Natural killer cell (primary cell): ENCODE measurements at regions not wholly inside any gene's neighbourhood (a gene's known extent, or its start where the extent isn't known, plus 50 kb on each side); places are given as distances from the start of the nearest gene placed in this dataset.

Source experiments
- ATAC-seq, 3 donors: fragments of 150-1000 bp in 2 of 3; fragments of 200-7000 bp in 1 of 3; cut with Tn5 transposase; 1 replicate in 1 of 3; 2 replicates in 2 of 3; pipeline ENCODE4 v1.10.0; 2021; ENCODE audit warnings: mild to moderate bottlenecking in 2 of 3, moderate library complexity in 2 of 3
- DNase-seq, 2 donors: peaks; one replicate each; pipeline versions ENCODE4 v3.0.0 to v3.0.0-alpha.2; 2013 to 2021; ENCODE audit warnings: mixed read lengths in 1 of 2
- H3K27ac ChIP-seq: one replicate; pipeline ENCODE4 v1.5.1; 2013; ENCODE audit warnings: mild to moderate bottlenecking, low read length
- H3K27me3 ChIP-seq: one replicate; pipeline ENCODE4 v1.6.1; 2013; ENCODE audit warnings: low read length; ENCODE audit not compliant: control insufficient read depth, insufficient read depth
- H3K36me3 ChIP-seq: one replicate; pipeline ENCODE4 v1.6.1; 2013; ENCODE audit warnings: low read length; ENCODE audit not compliant: control insufficient read depth, insufficient read depth
- H3K4me1 ChIP-seq: one replicate; pipeline ENCODE4 v1.6.1; 2013; ENCODE audit warnings: low read length; ENCODE audit not compliant: control insufficient read depth, insufficient read depth
- H3K4me3 ChIP-seq: one replicate; pipeline ENCODE4 v1.5.1; 2013; ENCODE audit warnings: low read length
- H3K9me3 ChIP-seq: one replicate; pipeline ENCODE4 v1.6.1; 2013; ENCODE audit warnings: low read length; ENCODE audit not compliant: control insufficient read depth, insufficient read depth
- H3K27ac Mint-ChIP-seq, 2 donors: one replicate each; pipeline ENCODE4 v1.8.0; 2022; ENCODE audit warnings: mild to moderate bottlenecking in 2 of 2, mixed read lengths in 2 of 2, moderate library complexity in 1 of 2
- H3K27me3 Mint-ChIP-seq, 2 donors: one replicate each; pipeline ENCODE4 v1.8.0; 2022; ENCODE audit warnings: low read depth in 2 of 2, mixed read lengths in 2 of 2
- H3K36me3 Mint-ChIP-seq: one replicate; pipeline ENCODE4 v1.8.0; 2022; ENCODE audit warnings: mixed read lengths
- H3K4me1 Mint-ChIP-seq, 2 donors: one replicate each; pipeline ENCODE4 v1.8.0; 2022; ENCODE audit warnings: mixed read lengths in 2 of 2
- H3K4me3 Mint-ChIP-seq: one replicate; pipeline ENCODE4 v1.8.0; 2022; ENCODE audit warnings: mild to moderate bottlenecking, moderate library complexity, mixed read lengths
- H3K9me3 Mint-ChIP-seq, 2 donors: one replicate each; pipeline ENCODE4 v1.8.0; 2022; ENCODE audit warnings: mixed read lengths in 2 of 2
- WGBS: methylation state at CpG from one replicate; pipeline ENCODE4 v1.1.7; 2013; ENCODE audit warnings: missing lambda C conversion rate; ENCODE audit not compliant: insufficient coverage; 5-methylcytosine and 5-hydroxymethylcytosine counted together
- intact Hi-C: fragments of 100-400 bp; cut with micrococcal nuclease; formaldehyde crosslinking; loops from one replicate; pipeline ENCODE4 v1.14.2; 2022
- TF ChIP-seq, protein P1 (sequence below): fragments of 200-600 bp; IDR thresholded peaks from one replicate; pipeline ENCODE4 v1.8.0; 2022; ENCODE audit warnings: antibody characterized with exemption

GRCh38 chr6:141103246-141103645, 1029.5 kb upstream of the GJE1 start:
- Histone ChIP-seq H3K27ac (no peak overlapping the region), H3K36me3 (no peaks in the 10 kb centered on the region), H3K27me3 (no peaks in the 10 kb centered on the region), H3K4me3 (no peak overlapping the region), H3K9me3 (no peaks in the 10 kb centered on the region), H3K4me1 (no peaks in the 10 kb centered on the region)
- H3K4me3 Mint-ChIP-seq: no peak overlapping the region
- DNase-seq (no peak), ATAC-seq (no peak)
- H3K9me3 Mint-ChIP-seq: peaks cover 0 to 5% of the 10 kb centered on the region in 2 donors
- TF ChIP-seq, protein P1, sequence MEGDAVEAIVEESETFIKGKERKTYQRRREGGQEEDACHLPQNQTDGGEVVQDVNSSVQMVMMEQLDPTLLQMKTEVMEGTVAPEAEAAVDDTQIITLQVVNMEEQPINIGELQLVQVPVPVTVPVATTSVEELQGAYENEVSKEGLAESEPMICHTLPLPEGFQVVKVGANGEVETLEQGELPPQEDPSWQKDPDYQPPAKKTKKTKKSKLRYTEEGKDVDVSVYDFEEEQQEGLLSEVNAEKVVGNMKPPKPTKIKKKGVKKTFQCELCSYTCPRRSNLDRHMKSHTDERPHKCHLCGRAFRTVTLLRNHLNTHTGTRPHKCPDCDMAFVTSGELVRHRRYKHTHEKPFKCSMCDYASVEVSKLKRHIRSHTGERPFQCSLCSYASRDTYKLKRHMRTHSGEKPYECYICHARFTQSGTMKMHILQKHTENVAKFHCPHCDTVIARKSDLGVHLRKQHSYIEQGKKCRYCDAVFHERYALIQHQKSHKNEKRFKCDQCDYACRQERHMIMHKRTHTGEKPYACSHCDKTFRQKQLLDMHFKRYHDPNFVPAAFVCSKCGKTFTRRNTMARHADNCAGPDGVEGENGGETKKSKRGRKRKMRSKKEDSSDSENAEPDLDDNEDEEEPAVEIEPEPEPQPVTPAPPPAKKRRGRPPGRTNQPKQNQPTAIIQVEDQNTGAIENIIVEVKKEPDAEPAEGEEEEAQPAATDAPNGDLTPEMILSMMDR: no peak
- H3K27ac Mint-ChIP-seq: no peak overlapping the region
- intact Hi-C loops: no loop called here
- H3K27me3 Mint-ChIP-seq: no peaks in the 10 kb centered on the region
- H3K4me1 Mint-ChIP-seq: no peaks in the 10 kb centered on the region
- no peaks in the 10 kb centered on the region for H3K36me3 Mint-ChIP-seq

DNA sequence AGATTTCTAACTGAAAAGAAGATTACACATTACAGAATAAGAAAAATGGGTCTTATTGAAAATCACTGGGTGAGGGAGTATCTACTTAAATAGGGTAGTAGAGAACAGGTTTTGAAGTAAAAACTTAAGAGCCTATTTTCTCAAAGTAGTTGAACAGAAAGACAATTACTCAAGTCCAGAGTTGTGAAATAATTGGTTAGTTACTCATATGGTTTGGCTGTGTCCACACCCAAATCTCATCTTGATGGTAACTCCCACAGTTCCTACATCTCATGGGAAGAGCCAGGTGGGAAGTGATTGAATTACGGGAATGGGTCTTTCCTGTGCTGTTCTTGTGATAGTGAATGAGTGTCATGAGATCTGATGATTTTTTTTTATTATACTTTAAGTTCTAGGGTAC, 1035.3 kb upstream of the GJE1 start:
- ATAC-seq (no peak), DNase-seq (no peak)
- Histone ChIP-seq H3K36me3 (no peaks in the 10 kb centered on the region), H3K27ac (no peak overlapping the region), H3K4me1 (no peaks in the 10 kb centered on the region), H3K4me3 (no peak overlapping the region), H3K9me3 (no peaks in the 10 kb centered on the region), H3K27me3 (no peaks in the 10 kb centered on the region)
- no peaks in the 10 kb centered on the region for H3K27me3 Mint-ChIP-seq
- TF ChIP-seq, protein P1: no peak
- no peaks in the 10 kb centered on the region for H3K4me1 Mint-ChIP-seq
- intact Hi-C loops: no loop called here
- no peaks in the 10 kb centered on the region for H3K36me3 Mint-ChIP-seq
- no peak overlapping the region for H3K27ac Mint-ChIP-seq
- no peak overlapping the region for H3K4me3 Mint-ChIP-seq
- no CpG with 5 or more reads among the region's 1 CpG for WGBS
- peaks cover 9 to 11% of the 10 kb centered on the region in 2 donors for H3K9me3 Mint-ChIP-seq

DNA sequence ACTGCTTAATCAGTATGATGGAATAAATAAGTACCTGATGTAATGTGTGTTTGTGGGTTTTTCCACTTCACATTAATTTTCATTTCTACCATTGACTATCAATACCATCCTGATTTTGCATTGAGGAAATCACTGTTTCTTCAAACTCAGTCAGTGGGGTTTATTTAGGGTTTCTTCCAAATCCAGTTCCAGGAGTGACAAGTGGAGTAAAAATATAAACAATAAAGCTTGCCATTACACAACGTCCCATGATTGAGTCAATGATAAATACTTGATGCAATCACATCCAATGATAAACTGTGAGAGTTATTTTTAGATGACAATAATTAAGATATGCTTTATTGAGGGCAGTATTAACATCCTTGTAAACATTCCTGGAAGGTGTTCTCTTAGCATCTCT, 1037.4 kb upstream of the GJE1 start:
- no peaks in the 10 kb centered on the region for H3K4me1 ChIP-seq
- no peak overlapping the region for H3K4me3 ChIP-seq
- no peaks in the 10 kb centered on the region for H3K27me3 ChIP-seq
- H3K4me1 Mint-ChIP-seq: no peaks in the 10 kb centered on the region
- no peaks in the 10 kb centered on the region for H3K27me3 Mint-ChIP-seq
- WGBS: 100% methylated on average over 1 of the region's 1 CpG
- no peak overlapping the region for H3K27ac Mint-ChIP-seq
- H3K27ac ChIP-seq: no peak overlapping the region
- TF ChIP-seq, protein P1: no peak
- no peaks in the 10 kb centered on the region for H3K36me3 ChIP-seq
- DNase-seq (no peak), ATAC-seq (no peak)
- H3K36me3 Mint-ChIP-seq: no peaks in the 10 kb centered on the region
- no peak overlapping the region for H3K4me3 Mint-ChIP-seq
- H3K9me3 Mint-ChIP-seq: peaks cover 11 to 12% of the 10 kb centered on the region in 2 donors
- intact Hi-C loops: no loop called here
- no peaks in the 10 kb centered on the region for H3K9me3 ChIP-seq

- Mint-ChIP-seq H3K36me3 (no peaks in the 10 kb centered on the region), H3K27ac (no peak overlapping the region), H3K4me3 (no peak overlapping the region), H3K27me3 (no peaks in the 10 kb centered on the region), H3K4me1 (no peaks in the 10 kb centered on the region), H3K9me3 (peaks cover 0 to 3% of the 10 kb centered on the region in 2 donors)
- TF ChIP-seq, protein P1: no peak
- Histone ChIP-seq H3K36me3 (no peaks in the 10 kb centered on the region), H3K4me1 (no peaks in the 10 kb centered on the region), H3K9me3 (no peaks in the 10 kb centered on the region), H3K27ac (no peak overlapping the region), H3K27me3 (no peaks in the 10 kb centered on the region), H3K4me3 (no peak overlapping the region)
- DNase-seq: no peak
- intact Hi-C loops: no loop called here
- no peak for ATAC-seq
These were observed 1044.6 kb upstream of the GJE1 start for GRCh38 chr6:141088171-141088570.
